Sigmoid colon (tissue), 6 donors: ENCODE measurements at regions not wholly inside any gene's neighbourhood (a gene's known extent, or its start where the extent isn't known, plus 50 kb on each side); places are given as distances from the start of the nearest gene placed in this dataset.

Experiments used
- DNase-seq: peaks from one replicate; pipeline ENCODE4 v3.0.0-alpha.2; 2019
- H3K27ac ChIP-seq, 4 donors: fragments of 200-600 bp; sonication (generic); one replicate each; pipeline ENCODE4 v1.5.1; 2016 to 2019; ENCODE audit warnings: mild to moderate bottlenecking in 1 of 4
- H3K27me3 ChIP-seq, 3 donors: fragments of 200-600 bp; sonication (generic); one replicate each; pipeline ENCODE4 v1.5.1; 2019; ENCODE audit warnings: mild to moderate bottlenecking in 1 of 3
- H3K36me3 ChIP-seq, 4 donors: fragments of 200-600 bp; sonication (generic); one replicate each; pipeline ENCODE4 v1.5.1; 2016 to 2019
- H3K4me1 ChIP-seq, 4 donors: fragments of 200-600 bp; sonication (generic); one replicate each; pipeline ENCODE4 v1.5.1; 2017 to 2019
- H3K4me3 ChIP-seq, 4 donors: fragments of 200-600 bp; sonication (generic); one replicate each; pipeline ENCODE4 v1.5.1; 2017 to 2019; ENCODE audit warnings: mild to moderate bottlenecking in 2 of 4, moderate library complexity in 1 of 4
- H3K9me3 ChIP-seq, 4 donors: fragments of 200-600 bp in 3 of 4; sonication (generic) in 3 of 4; one replicate each; pipeline versions ENCODE4 v1.5.1 to v1.6.1; 2013 to 2019
- CTCF ChIP-seq, 4 experiments: fragments of 450-650 bp in 3 of 4; fragments of 200-600 bp in 1 of 4; IDR thresholded peaks; one replicate each; pipeline ENCODE4 v1.5.1; 2016 to 2019; ENCODE audit warnings: antibody characterized with exemption in 4 of 4, mild to moderate bottlenecking in 3 of 4, moderate library complexity in 2 of 4
- EP300 ChIP-seq, 4 donors: sonication (generic); formaldehyde crosslinking; IDR thresholded peaks; one replicate each; pipeline ENCODE4 v1.6.1; 2017; ENCODE audit warnings: antibody characterized with exemption in 4 of 4
- POLR2A ChIP-seq, 2 donors: fragments of 450-650 bp; IDR thresholded peaks; one replicate each; pipeline ENCODE4 v1.6.1; 2016; ENCODE audit warnings: antibody characterized with exemption in 2 of 2, mild to moderate bottlenecking in 2 of 2, moderate library complexity in 2 of 2
- POLR2AphosphoS5 ChIP-seq, 4 donors: sonication (generic); formaldehyde crosslinking; IDR thresholded peaks; one replicate each; pipeline ENCODE4 v1.6.1; 2017; ENCODE audit warnings: antibody characterized with exemption in 4 of 4
- WGBS, 2 donors: extraction: QIAGEN DNeasy Blood & Tissue Kit; methylation state at CpG; one replicate each; pipeline ENCODE4 v1.1.7; 2013; 5-methylcytosine and 5-hydroxymethylcytosine counted together
- intact Hi-C: fragments of 100-400 bp; cut with DNase I; formaldehyde crosslinking; loops from one replicate; pipeline ENCODE4 v1.15.1; 2023
- donor health status: healthy with polysubstance abuse.
- donor health status: healthy.

DNA sequence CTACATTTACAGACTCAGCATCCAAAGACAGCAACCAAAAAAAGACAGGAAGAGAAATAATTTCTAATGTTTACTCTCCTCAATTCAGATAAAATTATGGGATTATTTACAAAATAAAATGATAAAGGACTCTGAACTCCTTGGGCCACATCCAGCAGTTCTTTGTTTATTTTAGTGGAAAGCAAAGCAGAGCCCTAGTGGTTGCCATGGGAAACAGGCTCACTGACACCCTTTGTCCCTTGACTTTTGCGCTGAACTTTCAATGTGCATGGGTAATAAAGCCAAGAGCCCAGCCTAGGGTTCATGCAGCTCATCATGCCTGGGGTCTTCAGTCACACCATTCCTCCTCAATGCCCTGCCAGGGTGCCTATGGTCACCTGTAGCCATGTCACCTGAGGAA lies 442.6 kb upstream of the IGFBP3 start:
- intact Hi-C loops = no loop called here
- TF ChIP-seq POLR2AphosphoS5 (IDR thresholded peaks at IDR 0.05) = no peak
- TF ChIP-seq CTCF (IDR thresholded peaks at IDR 0.05) = no peak
- no peak for TF ChIP-seq POLR2A (IDR thresholded peaks at IDR 0.05)
- no peak for TF ChIP-seq EP300 (IDR thresholded peaks at IDR 0.05)
- no peaks in the 10 kb centered on the region for H3K9me3 ChIP-seq
- no peak overlapping the region for H3K27ac ChIP-seq
- H3K4me3 ChIP-seq = no peak overlapping the region
- H3K4me1 ChIP-seq = no peaks in the 10 kb centered on the region
- no peaks in the 10 kb centered on the region for H3K27me3 ChIP-seq
- H3K36me3 ChIP-seq = no peaks in the 10 kb centered on the region
- no peak for DNase-seq
- 19 to 60% methylated on average over 1 of the region's 1 CpG for WGBS, 2 donors

DNA sequence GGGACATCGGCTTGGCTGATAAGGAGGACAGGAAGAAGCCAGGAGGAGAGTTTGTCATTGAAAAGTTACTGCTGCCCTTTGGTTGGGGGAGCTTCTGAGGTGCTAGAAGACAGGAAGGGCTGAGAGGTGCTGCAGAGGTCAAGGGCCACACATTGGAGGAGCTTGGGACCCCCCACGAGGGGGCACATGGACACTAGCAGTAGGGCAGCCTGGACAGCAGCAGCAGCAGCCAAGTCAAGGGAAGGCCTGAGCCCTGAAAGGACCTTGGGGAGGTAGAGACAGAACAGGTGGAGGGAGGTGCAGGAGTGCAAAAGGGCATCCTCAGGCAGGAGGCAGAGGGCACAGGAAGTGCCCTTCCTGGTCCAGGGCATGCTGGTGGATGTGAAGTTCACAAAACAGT lies 439.7 kb upstream of the IGFBP3 start:
- Histone ChIP-seq H3K9me3 (no peaks in the 10 kb centered on the region), H3K27ac (no peak overlapping the region), H3K4me3 (no peak overlapping the region), H3K4me1 (no peaks in the 10 kb centered on the region), H3K27me3 (no peaks in the 10 kb centered on the region), H3K36me3 (no peaks in the 10 kb centered on the region)
- no peak for DNase-seq
- no peak for TF ChIP-seq CTCF (IDR thresholded peaks at IDR 0.05)
- no peak for TF ChIP-seq POLR2A (IDR thresholded peaks at IDR 0.05)
- no peak for TF ChIP-seq EP300 (IDR thresholded peaks at IDR 0.05)
- TF ChIP-seq POLR2AphosphoS5 (IDR thresholded peaks at IDR 0.05) = no peak
- intact Hi-C loops = no loop called here
- WGBS, 2 donors = 74 to 79% methylated on average over 2 of the region's 2 CpGs

- H3K4me3 ChIP-seq = no peak overlapping the region
- no peaks in the 10 kb centered on the region for H3K27me3 ChIP-seq
- WGBS, 2 donors = 72 to 84% methylated on average over 3 of the region's 3 CpGs
- no peak for DNase-seq
- no peaks in the 10 kb centered on the region for H3K36me3 ChIP-seq
- no peaks in the 10 kb centered on the region for H3K4me1 ChIP-seq
- intact Hi-C loops = no loop called here
- no peak overlapping the region for H3K27ac ChIP-seq
- TF ChIP-seq EP300 (IDR thresholded peaks at IDR 0.05) = no peak
- TF ChIP-seq POLR2A (IDR thresholded peaks at IDR 0.05) = no peak
- no peaks in the 10 kb centered on the region for H3K9me3 ChIP-seq
Observed at GRCh38 chr7:46360296-46360695, 439.2 kb upstream of the IGFBP3 start.

DNA sequence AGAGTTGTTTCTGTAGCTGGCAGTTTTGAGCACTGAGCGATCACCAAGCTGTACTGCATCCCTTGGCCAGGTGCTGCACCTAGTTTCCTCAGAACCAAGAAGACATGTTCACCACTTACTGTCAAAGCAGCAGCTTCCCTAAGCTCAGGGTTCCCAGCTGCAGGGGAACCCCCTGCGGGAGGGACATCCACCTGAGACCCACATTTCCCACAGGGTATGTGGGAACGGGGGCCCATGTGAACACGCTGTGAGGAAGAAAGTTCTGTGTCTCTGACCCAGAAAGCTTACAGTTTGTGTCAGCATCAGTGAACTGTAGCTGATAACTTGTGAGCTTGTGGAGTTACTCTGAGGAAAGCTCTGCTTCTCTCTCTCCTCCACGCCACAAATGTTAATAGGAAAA lies 436.8 kb upstream of the IGFBP3 start:
- H3K36me3 ChIP-seq = no peaks in the 10 kb centered on the region

DNA sequence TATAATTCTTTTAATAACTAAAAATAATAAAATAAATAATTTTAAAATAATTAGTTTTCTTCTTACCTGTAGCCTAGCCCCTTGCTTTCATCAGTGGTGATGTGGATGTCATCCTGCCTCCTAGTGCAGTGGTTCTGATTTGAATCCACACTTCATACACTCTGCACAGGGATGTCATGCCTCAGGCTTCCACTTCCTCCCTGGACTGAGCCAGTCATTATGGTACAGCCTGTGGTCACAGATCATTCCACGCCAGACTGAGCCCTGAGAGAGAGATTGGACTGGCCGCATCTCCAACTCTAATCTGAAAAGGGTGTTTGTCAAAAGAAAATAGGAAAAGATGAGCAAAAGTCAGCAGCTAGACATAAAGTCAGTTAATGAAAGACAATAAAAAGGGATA lies 436.2 kb upstream of the IGFBP3 start:
- intact Hi-C loops = no loop called here
- DNase-seq = no peak
- Histone ChIP-seq H3K9me3 (no peaks in the 10 kb centered on the region), H3K27ac (no peak overlapping the region), H3K36me3 (no peaks in the 10 kb centered on the region), H3K4me3 (no peak overlapping the region), H3K27me3 (no peaks in the 10 kb centered on the region), H3K4me1 (no peaks in the 10 kb centered on the region)
- TF ChIP-seq POLR2A (IDR thresholded peaks at IDR 0.05) (no peak), CTCF (IDR thresholded peaks at IDR 0.05) (no peak), POLR2AphosphoS5 (IDR thresholded peaks at IDR 0.05) (no peak)
- WGBS, 2 donors = 85 to 89% methylated on average over 2 of the region's 2 CpGs

More for the DNA sequence above, 436.8 kb upstream of the IGFBP3 start:
- WGBS, 2 donors = 86 to 91% methylated on average over 5 of the region's 5 CpGs
- TF ChIP-seq EP300 (IDR thresholded peaks at IDR 0.05) (no peak), POLR2AphosphoS5 (IDR thresholded peaks at IDR 0.05) (no peak), POLR2A (IDR thresholded peaks at IDR 0.05) (no peak)
- DNase-seq = no peak
- H3K9me3 ChIP-seq = no peaks in the 10 kb centered on the region
- H3K27me3 ChIP-seq = no peaks in the 10 kb centered on the region
- intact Hi-C loops = no loop called here
- H3K4me1 ChIP-seq = no peaks in the 10 kb centered on the region
- H3K4me3 ChIP-seq = no peak overlapping the region
- no peak overlapping the region for H3K27ac ChIP-seq

DNA sequence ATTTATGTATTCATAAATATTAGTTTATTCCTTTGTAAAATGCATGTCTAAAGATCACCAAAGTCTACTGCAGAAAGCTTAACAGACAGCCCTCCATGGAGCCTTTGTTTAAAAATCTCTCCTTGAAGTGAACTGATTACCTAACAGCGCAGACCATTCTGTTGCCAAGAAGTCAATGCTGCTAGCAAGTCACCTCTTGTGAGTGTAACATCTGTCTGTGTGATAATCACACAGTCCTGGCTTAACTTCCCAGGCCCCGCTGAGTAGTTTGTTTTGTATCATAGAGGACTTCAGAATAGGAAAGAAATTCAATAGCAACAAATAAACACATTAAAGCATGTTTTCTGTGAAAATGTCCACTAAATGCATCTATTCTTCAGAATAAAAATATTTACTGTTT lies 435.3 kb upstream of the IGFBP3 start:
- Histone ChIP-seq H3K4me1 (no peaks in the 10 kb centered on the region), H3K36me3 (no peaks in the 10 kb centered on the region), H3K27me3 (no peaks in the 10 kb centered on the region), H3K27ac (no peak overlapping the region), H3K9me3 (no peaks in the 10 kb centered on the region), H3K4me3 (no peak overlapping the region)
- intact Hi-C loops = no loop called here
- no peak for DNase-seq
- 91% methylated on average over 2 of the region's 2 CpGs for WGBS, 2 donors
- TF ChIP-seq EP300 (IDR thresholded peaks at IDR 0.05) (no peak), POLR2AphosphoS5 (IDR thresholded peaks at IDR 0.05) (no peak), POLR2A (IDR thresholded peaks at IDR 0.05) (no peak)
